ENCODE measurements at regions not wholly inside any gene's neighbourhood (a gene's known extent, or its start where the extent isn't known, plus 50 kb on each side); places are given as distances from the start of the nearest gene placed in this dataset.

GRCh38 chr14:106790189-106791036 is 1264.0 kb downstream of the TMEM121 start:
- TF ChIP-seq CTCF (IDR thresholded peaks at IDR 0.05) (peak in 4 of 7 experiments; percentile 50 to 85 (median 54)), EP300 (IDR thresholded peaks at IDR 0.05) (no peak), POLR2AphosphoS5 (IDR thresholded peaks at IDR 0.05) (no peak), POLR2A (IDR thresholded peaks at IDR 0.05) (no peak)

All from stomach (tissue), 4 donors.